GM13976 (cell line): ENCODE measurements at regions not wholly inside any gene's neighbourhood (a gene's known extent, or its start where the extent isn't known, plus 50 kb on each side); places are given as distances from the start of the nearest gene placed in this dataset.

Source experiments
- DNase-seq: peaks from one replicate; pipeline ENCODE4 v3.0.0; 2012; ENCODE audit warnings: low spot score
- in situ Hi-C: fragments of 300-500 bp; cut with MboI; formaldehyde crosslinking; loops from one replicate; pipeline ENCODE4 v1.12.0; 2022; ENCODE audit warnings: low sequenced_read_pairs, mixed read lengths, inconsistent platforms; ENCODE audit not compliant: unreplicated experiment
- TF ChIP-seq, protein P1 (sequence below): IDR thresholded peaks from 2 replicates; pipeline ENCODE4 v1.5.1; 2012; ENCODE audit warnings: borderline replicate concordance, mild to moderate bottlenecking; ENCODE audit not compliant: insufficient read depth; ENCODE audit errors: extremely low read depth, missing control alignments, control extremely low read depth

DNA sequence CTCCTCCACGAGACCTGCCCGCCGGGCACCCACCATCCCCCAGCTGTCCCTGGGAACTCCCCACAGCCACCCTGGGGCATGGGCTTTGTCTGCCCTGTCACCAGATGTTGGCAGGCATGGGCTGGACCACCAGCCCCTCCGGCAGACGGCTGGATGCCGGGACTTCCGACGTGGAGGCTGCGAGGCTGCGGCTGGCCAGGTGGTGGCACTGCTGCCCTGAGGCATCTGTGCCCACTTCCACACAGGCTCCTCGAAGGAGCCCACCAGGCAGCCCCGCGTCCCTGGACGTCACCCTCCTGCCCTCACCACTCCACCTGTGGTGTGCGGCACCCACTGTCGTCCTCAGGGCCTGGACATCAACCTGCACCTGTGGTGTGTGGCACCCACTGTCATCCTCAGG is 319.9 kb upstream of the SALL3 start:
- TF ChIP-seq, protein P1, sequence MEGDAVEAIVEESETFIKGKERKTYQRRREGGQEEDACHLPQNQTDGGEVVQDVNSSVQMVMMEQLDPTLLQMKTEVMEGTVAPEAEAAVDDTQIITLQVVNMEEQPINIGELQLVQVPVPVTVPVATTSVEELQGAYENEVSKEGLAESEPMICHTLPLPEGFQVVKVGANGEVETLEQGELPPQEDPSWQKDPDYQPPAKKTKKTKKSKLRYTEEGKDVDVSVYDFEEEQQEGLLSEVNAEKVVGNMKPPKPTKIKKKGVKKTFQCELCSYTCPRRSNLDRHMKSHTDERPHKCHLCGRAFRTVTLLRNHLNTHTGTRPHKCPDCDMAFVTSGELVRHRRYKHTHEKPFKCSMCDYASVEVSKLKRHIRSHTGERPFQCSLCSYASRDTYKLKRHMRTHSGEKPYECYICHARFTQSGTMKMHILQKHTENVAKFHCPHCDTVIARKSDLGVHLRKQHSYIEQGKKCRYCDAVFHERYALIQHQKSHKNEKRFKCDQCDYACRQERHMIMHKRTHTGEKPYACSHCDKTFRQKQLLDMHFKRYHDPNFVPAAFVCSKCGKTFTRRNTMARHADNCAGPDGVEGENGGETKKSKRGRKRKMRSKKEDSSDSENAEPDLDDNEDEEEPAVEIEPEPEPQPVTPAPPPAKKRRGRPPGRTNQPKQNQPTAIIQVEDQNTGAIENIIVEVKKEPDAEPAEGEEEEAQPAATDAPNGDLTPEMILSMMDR, result no peak
- no peak for DNase-seq
- in situ Hi-C loops, result no loop called here

GRCh38 chr18:78660311-78660710 is 319.3 kb upstream of the SALL3 start:
- in situ Hi-C loops, result no loop called here
- no peak for DNase-seq
- TF ChIP-seq, protein P1, result no peak

GRCh38 chr18:78661316-78661715 is 318.3 kb upstream of the SALL3 start:
- no peak for DNase-seq
- in situ Hi-C loops, result no loop called here
- TF ChIP-seq, protein P1, result no peak

DNA sequence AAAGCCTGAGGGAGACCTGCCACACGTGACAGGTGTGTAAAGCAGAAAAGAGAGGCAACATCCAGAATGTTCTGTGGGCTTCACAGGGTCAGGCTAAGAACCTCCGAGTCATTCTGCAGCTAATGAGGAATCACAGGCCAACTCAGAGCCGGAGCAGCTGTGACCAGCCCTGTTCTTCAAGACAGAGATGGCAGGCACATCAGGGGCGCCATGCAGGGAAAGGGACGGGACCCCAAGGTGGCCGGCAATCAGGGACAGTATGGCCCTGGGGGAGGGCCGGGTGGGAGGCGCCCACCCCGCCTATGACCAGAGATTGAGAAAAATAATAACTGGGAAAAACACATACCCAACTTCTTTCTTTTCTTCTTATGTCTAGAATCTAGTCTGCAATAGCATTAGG is 316.7 kb upstream of the SALL3 start:
- in situ Hi-C loops, result no loop called here
- TF ChIP-seq, protein P1, result no peak
- DNase-seq, result no peak

DNA sequence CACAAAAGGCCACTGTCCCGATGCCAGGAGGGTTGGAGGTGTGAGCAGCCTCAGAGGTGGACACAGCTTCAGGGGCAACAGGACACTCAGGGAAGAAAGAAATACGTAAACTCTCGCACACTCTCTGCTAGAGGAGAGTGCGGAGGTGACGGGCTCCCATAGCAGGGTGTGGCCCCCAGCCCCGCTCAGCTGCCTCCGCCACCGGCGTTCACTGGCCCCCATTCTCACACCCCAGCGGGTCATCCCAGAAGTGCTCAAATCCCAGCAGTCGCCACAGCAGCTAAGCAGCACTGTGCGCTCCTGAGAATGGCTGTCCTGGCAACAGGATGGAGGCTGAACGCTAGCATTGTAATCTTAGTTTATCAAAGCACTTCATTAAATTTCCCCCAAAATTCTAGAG is 315.6 kb upstream of the SALL3 start:
- no peak for DNase-seq
- TF ChIP-seq, protein P1, result no peak
- in situ Hi-C loops, result no loop called here

- TF ChIP-seq, protein P1, result no peak
- no peak for DNase-seq
- in situ Hi-C loops, result no loop called here
Measured at GRCh38 chr18:78664848-78665247, 314.8 kb upstream of the SALL3 start.

DNA sequence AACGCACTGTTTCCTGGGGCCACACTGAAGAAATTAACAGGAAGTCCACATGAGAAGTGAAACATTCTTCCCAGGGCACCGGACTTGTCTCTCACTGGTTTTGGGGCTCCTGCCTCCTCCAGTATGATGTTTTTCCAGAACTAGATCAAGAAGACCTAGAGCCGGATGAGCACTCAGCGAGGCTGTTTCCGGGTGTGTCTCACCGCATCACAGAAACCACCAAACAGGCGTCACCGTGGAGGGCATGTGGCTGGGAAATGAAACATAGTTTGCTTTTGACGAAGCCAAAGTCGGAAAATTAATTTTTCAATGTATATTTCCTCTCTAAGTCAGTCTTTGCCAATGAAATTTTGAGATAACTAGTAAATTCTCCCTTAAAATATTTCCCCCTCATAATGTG is 314.0 kb upstream of the SALL3 start:
- no peak for DNase-seq
- TF ChIP-seq, protein P1, result no peak
- in situ Hi-C loops, result no loop called here
